Nephron (organoid): ENCODE measurements at regions not wholly inside any gene's neighbourhood (a gene's known extent, or its start where the extent isn't known, plus 50 kb on each side); places are given as distances from the start of the nearest gene placed in this dataset.

Experiments used
- H3K27ac Mint-ChIP-seq, 3 experiments: 2 replicates each; pipeline ENCODE4 v1.8.0; 2020; ENCODE audit warnings: mixed read lengths in 3 of 3, mild to moderate bottlenecking in 2 of 3, moderate library complexity in 1 of 3
- H3K27me3 Mint-ChIP-seq: 2 replicates; pipeline ENCODE4 v1.8.0; 2021; ENCODE audit warnings: low read depth, mild to moderate bottlenecking, moderate library complexity, mixed read lengths
- H3K36me3 Mint-ChIP-seq: 2 replicates; pipeline ENCODE4 v1.8.0; 2020; ENCODE audit warnings: low read depth, mixed read lengths
- H3K4me1 Mint-ChIP-seq: 2 replicates; pipeline ENCODE4 v1.8.0; 2020; ENCODE audit warnings: mixed read lengths
- H3K4me3 Mint-ChIP-seq, 3 experiments: 2 replicates each; pipeline ENCODE4 v1.8.0; 2020; ENCODE audit warnings: mild to moderate bottlenecking in 3 of 3, mixed read lengths in 3 of 3, moderate library complexity in 2 of 3
- H3K9me3 Mint-ChIP-seq: 2 replicates; pipeline ENCODE4 v1.8.0; 2020; ENCODE audit warnings: mixed read lengths
- TF ChIP-seq, protein P1 (sequence below), 3 experiments: fragments of 200-600 bp; sonication (generic); IDR thresholded peaks; one replicate each; pipeline ENCODE4 v1.5.0; 2021; ENCODE audit warnings: antibody characterized with exemption in 3 of 3; ENCODE audit not compliant: unreplicated experiment in 3 of 3

GRCh38 chr13:33764716-33765115, 53.2 kb upstream of the RFC3 start:
- Mint-ChIP-seq H3K9me3 (no peaks in the 10 kb centered on the region), H3K4me1 (no peaks in the 10 kb centered on the region), H3K36me3 (no peaks in the 10 kb centered on the region), H3K4me3 (no peak overlapping the region), H3K27me3 (peaks cover 5% of the 10 kb centered on the region), H3K27ac (no peak overlapping the region)
- TF ChIP-seq, protein P1, sequence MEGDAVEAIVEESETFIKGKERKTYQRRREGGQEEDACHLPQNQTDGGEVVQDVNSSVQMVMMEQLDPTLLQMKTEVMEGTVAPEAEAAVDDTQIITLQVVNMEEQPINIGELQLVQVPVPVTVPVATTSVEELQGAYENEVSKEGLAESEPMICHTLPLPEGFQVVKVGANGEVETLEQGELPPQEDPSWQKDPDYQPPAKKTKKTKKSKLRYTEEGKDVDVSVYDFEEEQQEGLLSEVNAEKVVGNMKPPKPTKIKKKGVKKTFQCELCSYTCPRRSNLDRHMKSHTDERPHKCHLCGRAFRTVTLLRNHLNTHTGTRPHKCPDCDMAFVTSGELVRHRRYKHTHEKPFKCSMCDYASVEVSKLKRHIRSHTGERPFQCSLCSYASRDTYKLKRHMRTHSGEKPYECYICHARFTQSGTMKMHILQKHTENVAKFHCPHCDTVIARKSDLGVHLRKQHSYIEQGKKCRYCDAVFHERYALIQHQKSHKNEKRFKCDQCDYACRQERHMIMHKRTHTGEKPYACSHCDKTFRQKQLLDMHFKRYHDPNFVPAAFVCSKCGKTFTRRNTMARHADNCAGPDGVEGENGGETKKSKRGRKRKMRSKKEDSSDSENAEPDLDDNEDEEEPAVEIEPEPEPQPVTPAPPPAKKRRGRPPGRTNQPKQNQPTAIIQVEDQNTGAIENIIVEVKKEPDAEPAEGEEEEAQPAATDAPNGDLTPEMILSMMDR (IDR thresholded peaks at IDR 0.05; ENCODE audit: unreplicated experiment in 3 of 3): no peak

DNA sequence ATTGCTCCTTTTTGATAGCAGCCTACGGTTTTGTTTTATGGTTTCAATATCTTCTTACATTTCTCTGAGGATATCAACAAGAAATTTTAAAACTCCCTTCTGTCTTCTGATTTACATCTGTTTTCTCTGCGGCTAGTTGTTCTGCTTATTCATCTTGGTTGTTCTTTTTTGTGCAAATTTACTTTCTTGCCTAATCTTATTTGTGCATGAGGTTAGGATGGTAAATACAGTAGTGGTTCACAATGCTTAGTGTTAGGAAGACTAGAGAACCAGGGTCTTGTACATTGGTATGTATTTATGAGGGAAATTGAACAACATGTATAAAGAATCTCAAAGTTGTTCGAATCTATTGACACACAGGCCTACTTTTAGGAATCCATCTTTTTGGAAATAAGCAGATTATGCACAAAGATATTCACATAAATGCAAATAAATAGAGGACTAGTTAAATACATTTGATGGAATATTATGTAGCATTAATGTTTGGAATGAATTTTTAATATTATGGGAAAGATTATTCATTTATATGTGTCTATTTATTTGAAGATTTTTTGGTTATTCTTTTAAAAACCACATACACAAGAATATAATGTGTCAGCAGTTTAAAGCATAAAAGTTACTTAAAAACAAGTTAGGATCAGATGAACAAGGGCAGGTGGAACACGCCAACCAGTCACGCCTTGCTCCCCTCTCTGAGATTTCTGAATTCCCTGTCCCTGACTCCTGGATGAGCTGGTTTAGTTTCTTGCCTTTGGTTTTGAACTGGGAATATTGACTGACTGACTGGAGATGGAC, 51.4 kb upstream of the RFC3 start:
- Mint-ChIP-seq H3K36me3 (no peaks in the 10 kb centered on the region), H3K4me3 (no peak overlapping the region), H3K9me3 (no peaks in the 10 kb centered on the region), H3K27ac (no peak overlapping the region), H3K27me3 (peaks cover 5% of the 10 kb centered on the region), H3K4me1 (no peaks in the 10 kb centered on the region)
- TF ChIP-seq, protein P1 (IDR thresholded peaks at IDR 0.05; ENCODE audit: unreplicated experiment in 3 of 3): no peak

- H3K27ac Mint-ChIP-seq: no peak overlapping the region
- H3K36me3 Mint-ChIP-seq: no peaks in the 10 kb centered on the region
- peaks cover 5% of the 10 kb centered on the region for H3K27me3 Mint-ChIP-seq
- H3K4me1 Mint-ChIP-seq: no peaks in the 10 kb centered on the region
- no peak overlapping the region for H3K4me3 Mint-ChIP-seq
- no peaks in the 10 kb centered on the region for H3K9me3 Mint-ChIP-seq
- TF ChIP-seq, protein P1 (IDR thresholded peaks at IDR 0.05; ENCODE audit: unreplicated experiment in 3 of 3): no peak
These were observed 50.8 kb upstream of the RFC3 start for GRCh38 chr13:33767140-33767539.
